Effector memory CD8-positive, alpha-beta T cell (primary cell): ENCODE measurements at regions not wholly inside any gene's neighbourhood (a gene's known extent, or its start where the extent isn't known, plus 50 kb on each side); places are given as distances from the start of the nearest gene placed in this dataset.

Experiments
- ATAC-seq: fragments of 150-1000 bp; cut with Tn5 transposase; replicated peaks from 2 replicates; pipeline ENCODE4 v1.10.0; 2021; ENCODE audit warnings: mild to moderate bottlenecking, moderate library complexity
- DNase-seq, 3 experiments: peaks; one replicate each; pipeline ENCODE4 v3.0.0; 2021
- H3K27ac Mint-ChIP-seq, 2 donors: one replicate each; pipeline ENCODE4 v1.8.0; 2022; ENCODE audit warnings: mild to moderate bottlenecking in 2 of 2, mixed read lengths in 2 of 2, moderate library complexity in 2 of 2
- H3K27me3 Mint-ChIP-seq, 2 donors: one replicate each; pipeline ENCODE4 v1.8.0; 2022; ENCODE audit warnings: mixed read lengths in 2 of 2
- H3K36me3 Mint-ChIP-seq: one replicate; pipeline ENCODE4 v1.8.0; 2022; ENCODE audit warnings: mild to moderate bottlenecking, moderate library complexity, mixed read lengths; ENCODE audit not compliant: insufficient read depth
- H3K4me1 Mint-ChIP-seq, 2 donors: one replicate each; pipeline ENCODE4 v1.8.0; 2022; ENCODE audit warnings: low read depth in 2 of 2, mixed read lengths in 2 of 2
- H3K4me3 Mint-ChIP-seq, 2 donors: one replicate each; pipeline ENCODE4 v1.8.0; 2022; ENCODE audit warnings: mild to moderate bottlenecking in 2 of 2, mixed read lengths in 2 of 2, moderate library complexity in 2 of 2
- H3K9me3 Mint-ChIP-seq, 2 donors: one replicate each; pipeline ENCODE4 v1.8.0; 2022; ENCODE audit warnings: mixed read lengths in 2 of 2

DNA sequence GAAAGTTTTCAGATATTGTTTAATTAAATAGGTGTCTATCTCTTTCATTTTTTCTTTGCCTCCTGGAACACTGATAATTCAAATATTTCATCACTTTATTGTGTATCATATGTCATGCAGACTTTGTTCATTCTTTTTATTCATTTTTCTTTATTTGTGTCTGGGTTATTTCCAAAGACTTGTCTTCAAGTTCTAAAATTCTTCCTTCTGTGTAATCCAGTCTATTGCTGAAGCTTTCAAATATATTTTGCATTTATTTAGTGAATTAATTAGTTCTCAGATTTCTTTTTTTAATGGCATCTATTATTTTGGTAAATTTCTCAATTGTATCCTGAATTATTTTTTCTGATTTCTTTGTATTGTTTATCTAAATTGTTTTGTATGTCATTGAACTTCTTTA is 70.1 kb downstream of the ZNF330 start:
- ATAC-seq, result no peak
- no peaks in the 10 kb centered on the region for H3K36me3 Mint-ChIP-seq
- no peak for DNase-seq
- H3K27me3 Mint-ChIP-seq, result peaks cover 29 to 30% of the 10 kb centered on the region in 2 donors
- no peaks in the 10 kb centered on the region for H3K4me1 Mint-ChIP-seq
- H3K27ac Mint-ChIP-seq, result no peak overlapping the region
- H3K4me3 Mint-ChIP-seq, result no peak overlapping the region
- H3K9me3 Mint-ChIP-seq, result peaks cover 7 to 11% of the 10 kb centered on the region in 2 donors

DNA sequence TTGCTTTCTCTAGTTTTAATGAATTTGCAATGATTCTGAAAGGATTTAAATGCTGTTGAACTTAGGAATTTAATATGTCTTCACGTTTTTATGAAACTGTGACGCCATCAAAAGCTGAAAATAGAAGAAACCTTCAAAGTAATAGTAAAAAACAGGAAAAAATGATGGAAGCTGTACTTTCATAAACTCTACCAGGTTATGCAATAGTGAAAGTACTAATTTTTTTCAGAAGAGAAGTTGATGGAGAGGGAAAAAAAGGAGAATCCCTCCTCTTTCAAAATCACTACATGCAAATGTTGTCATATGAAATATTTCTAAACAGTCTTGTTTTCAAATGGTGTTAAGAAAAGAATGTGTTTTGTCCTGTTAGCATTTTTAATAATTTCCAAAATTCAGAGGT is 73.6 kb downstream of the ZNF330 start:
- Mint-ChIP-seq H3K4me1 (no peaks in the 10 kb centered on the region), H3K36me3 (no peaks in the 10 kb centered on the region), H3K27ac (no peak overlapping the region), H3K27me3 (peaks cover 16% of the 10 kb centered on the region in 2 donors), H3K9me3 (peaks cover 7 to 11% of the 10 kb centered on the region in 2 donors), H3K4me3 (no peak overlapping the region)
- ATAC-seq (no peak), DNase-seq (no peak)

GRCh38 chr4:141301216-141301615 is 80.5 kb downstream of the ZNF330 start:
- no peak for ATAC-seq
- Mint-ChIP-seq H3K4me1 (no peaks in the 10 kb centered on the region), H3K9me3 (no peaks in the 10 kb centered on the region), H3K36me3 (no peaks in the 10 kb centered on the region), H3K27me3 (peaks cover 0 to 11% of the 10 kb centered on the region in 2 donors), H3K27ac (no peak overlapping the region), H3K4me3 (no peak overlapping the region)
- DNase-seq, result no peak

DNA sequence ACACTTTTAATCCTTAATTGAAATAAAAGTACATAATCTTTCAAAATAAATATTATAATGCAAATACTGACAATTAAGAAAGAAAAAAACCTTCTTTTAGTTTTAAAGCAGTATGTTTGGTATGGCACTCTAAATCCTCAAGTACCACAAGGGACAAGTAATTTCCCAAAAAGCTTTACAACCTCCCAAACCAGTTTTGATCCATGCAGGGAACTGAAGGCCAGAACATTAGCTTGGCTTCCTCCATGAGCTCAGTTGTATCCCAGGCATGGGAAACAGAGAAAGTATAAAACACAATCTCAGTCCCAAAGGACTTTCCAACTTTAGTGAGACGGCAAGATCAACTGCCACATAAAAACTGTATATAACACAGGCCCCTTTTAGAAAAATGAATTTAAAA is 82.2 kb downstream of the ZNF330 start:
- no peak overlapping the region for H3K27ac Mint-ChIP-seq
- peaks cover 0 to 11% of the 10 kb centered on the region in 2 donors for H3K27me3 Mint-ChIP-seq

DNA sequence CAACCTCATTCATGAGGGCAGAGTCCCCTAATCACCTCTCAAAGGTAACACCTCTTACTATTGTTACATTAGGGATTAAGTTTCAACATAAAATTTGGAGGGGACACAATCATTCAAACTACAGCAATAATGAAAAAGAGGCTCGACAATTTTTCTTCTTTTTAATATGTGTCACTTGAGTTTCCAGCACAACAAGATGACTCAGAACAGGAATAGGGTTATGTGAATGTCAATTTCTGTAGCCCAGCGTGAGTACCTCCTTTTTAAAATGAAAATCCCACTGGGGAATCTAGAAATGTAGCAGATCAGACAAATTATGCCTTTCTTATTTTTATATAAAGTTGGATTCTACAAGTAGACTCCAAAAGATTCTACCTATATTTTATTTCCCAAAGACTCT is 83.7 kb downstream of the ZNF330 start:
- no peak overlapping the region for H3K27ac Mint-ChIP-seq
- no peak for DNase-seq
- H3K27me3 Mint-ChIP-seq, result peaks cover 0 to 11% of the 10 kb centered on the region in 2 donors
- peaks cover 7 to 10% of the 10 kb centered on the region in 2 donors for H3K4me1 Mint-ChIP-seq
- H3K9me3 Mint-ChIP-seq, result no peaks in the 10 kb centered on the region
- H3K36me3 Mint-ChIP-seq, result peaks cover 4% of the 10 kb centered on the region
- no peak for ATAC-seq
- H3K4me3 Mint-ChIP-seq, result no peak overlapping the region

More for the DNA sequence above, 82.2 kb downstream of the ZNF330 start:
- peaks cover 4% of the 10 kb centered on the region for H3K36me3 Mint-ChIP-seq
- DNase-seq (no peak), ATAC-seq (no peak)
- H3K4me1 Mint-ChIP-seq, result peaks cover 7 to 8% of the 10 kb centered on the region in 2 donors
- H3K4me3 Mint-ChIP-seq, result no peak overlapping the region
- no peaks in the 10 kb centered on the region for H3K9me3 Mint-ChIP-seq

GRCh38 chr4:141306331-141306730 is 85.6 kb downstream of the ZNF330 start:
- Mint-ChIP-seq H3K27ac (no peak overlapping the region), H3K9me3 (no peaks in the 10 kb centered on the region), H3K27me3 (peaks cover 0 to 5% of the 10 kb centered on the region in 2 donors), H3K4me3 (no peak overlapping the region), H3K36me3 (peaks cover 4% of the 10 kb centered on the region), H3K4me1 (peaks cover 7 to 10% of the 10 kb centered on the region in 2 donors)
- peak; percentile 7 for ATAC-seq
- DNase-seq, result no peak

DNA sequence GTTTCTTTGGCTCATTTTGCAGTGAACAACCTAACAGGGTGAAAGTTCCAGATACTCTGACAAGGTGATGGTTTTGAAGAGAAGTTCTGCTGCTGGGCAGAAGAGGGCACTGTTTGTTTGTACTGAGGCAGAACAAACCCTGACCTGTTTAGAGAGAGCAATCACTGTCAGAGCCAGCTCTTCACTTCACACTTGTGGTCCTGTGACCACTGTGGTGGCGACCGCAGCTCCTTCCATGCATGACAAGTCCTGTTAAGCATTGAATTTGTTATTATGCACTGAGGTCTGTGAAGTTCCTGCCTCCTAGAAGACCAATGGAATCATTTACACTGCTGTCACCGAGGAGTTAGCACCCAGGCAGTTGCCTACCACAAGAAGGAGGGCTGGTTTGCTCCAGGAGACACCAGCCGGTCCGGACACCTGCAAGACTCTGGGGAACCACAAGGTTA is 86.6 kb downstream of the ZNF330 start:
- Mint-ChIP-seq H3K36me3 (peaks cover 4% of the 10 kb centered on the region), H3K27ac (peak overlapping the region in 1 of 2 donors; percentile 49), H3K4me1 (peaks cover 7 to 10% of the 10 kb centered on the region in 2 donors), H3K27me3 (peaks cover 0 to 5% of the 10 kb centered on the region in 2 donors), H3K9me3 (no peaks in the 10 kb centered on the region), H3K4me3 (peak overlapping the region in 1 of 2 donors; percentile 38)
- DNase-seq, result peak; percentile 60 to 71 (median 71)
- peak; percentile 98 for ATAC-seq

DNA sequence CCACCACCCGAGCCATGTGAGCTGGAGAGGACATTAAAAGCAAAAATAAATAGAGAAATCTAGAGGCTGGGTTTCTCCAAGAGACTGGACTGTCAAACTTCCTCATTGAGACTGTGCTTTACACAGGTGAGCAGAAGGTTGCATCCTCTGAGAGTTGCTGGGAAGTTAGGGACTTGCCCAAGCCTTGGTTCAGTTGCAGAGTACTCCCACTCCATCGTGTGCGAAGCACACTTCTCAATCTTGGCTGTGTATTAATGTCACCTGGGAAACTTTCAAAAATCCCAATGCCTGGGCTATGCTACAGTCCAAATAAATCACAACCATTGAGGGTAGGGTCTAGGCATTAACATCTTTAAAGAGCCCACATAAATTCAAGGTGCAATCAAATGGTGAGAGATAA is 89.2 kb downstream of the ZNF330 start:
- H3K36me3 Mint-ChIP-seq, result peaks cover 4% of the 10 kb centered on the region
- no peaks in the 10 kb centered on the region for H3K9me3 Mint-ChIP-seq
- no peaks in the 10 kb centered on the region for H3K27me3 Mint-ChIP-seq
- H3K4me3 Mint-ChIP-seq, result no peak overlapping the region
- H3K4me1 Mint-ChIP-seq, result peaks cover 7 to 10% of the 10 kb centered on the region in 2 donors
- ATAC-seq (no peak), DNase-seq (no peak)
- H3K27ac Mint-ChIP-seq, result no peak overlapping the region

- H3K36me3 Mint-ChIP-seq, result peaks cover 4% of the 10 kb centered on the region
- peaks cover 0 to 2% of the 10 kb centered on the region in 2 donors for H3K27me3 Mint-ChIP-seq
- peaks cover 7 to 10% of the 10 kb centered on the region in 2 donors for H3K4me1 Mint-ChIP-seq
- DNase-seq, result no peak
- H3K9me3 Mint-ChIP-seq, result no peaks in the 10 kb centered on the region
- no peak overlapping the region for H3K4me3 Mint-ChIP-seq
- H3K27ac Mint-ChIP-seq, result no peak overlapping the region
- ATAC-seq, result no peak
Observed at GRCh38 chr4:141311246-141312204, 90.8 kb downstream of the ZNF330 start.

DNA sequence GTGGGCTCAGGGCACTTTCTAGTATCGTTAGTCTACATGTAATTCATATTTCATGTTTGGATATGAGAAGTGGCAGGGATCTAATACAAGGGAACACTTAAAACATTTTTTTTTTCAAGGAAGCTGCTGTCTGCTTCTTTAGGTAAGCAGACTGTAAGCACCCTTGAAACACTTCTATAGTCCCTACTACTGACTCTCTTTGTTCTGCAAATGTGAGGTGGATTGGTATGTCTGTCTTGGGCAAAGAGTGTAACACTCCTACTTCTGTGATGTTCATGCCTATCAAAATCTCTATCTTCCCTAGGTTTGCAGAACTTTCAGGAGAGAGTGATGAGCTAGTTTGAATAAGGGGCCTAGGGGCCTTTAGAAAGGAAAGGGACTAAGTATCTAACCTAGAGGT is 93.9 kb downstream of the ZNF330 start:
- Mint-ChIP-seq H3K36me3 (no peaks in the 10 kb centered on the region), H3K27me3 (peaks cover 13 to 17% of the 10 kb centered on the region in 2 donors), H3K4me3 (no peak overlapping the region), H3K9me3 (no peaks in the 10 kb centered on the region), H3K4me1 (no peaks in the 10 kb centered on the region), H3K27ac (no peak overlapping the region)
- DNase-seq (no peak), ATAC-seq (no peak)

DNA sequence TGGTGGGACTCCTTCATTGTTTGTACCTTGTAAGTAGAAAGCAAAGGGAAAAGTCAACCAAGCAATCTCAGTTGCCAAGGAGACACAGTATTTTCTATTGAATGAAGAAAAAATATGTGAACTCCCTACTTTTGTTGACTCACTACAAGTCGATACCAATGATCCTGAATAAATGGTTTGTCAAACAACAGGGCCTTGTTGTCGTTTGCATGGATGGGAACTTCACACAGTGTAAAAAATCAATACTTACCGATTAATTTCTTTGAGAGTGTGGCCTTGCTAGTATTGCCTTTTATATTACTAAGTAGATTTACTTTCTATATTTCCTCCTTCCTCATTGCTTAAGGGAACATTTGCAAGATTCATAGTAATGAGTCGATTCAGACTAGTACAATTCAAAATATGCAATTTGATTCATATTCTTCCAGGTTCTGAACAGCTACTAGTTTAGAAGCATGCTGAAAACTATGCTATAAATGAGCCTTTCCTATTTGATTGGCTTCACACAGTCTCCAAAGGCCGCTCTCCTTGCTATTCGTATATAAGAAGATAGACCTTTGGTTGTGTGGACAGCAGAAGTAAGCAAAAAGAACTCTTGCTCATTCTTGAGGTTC is 108.0 kb downstream of the ZNF330 start:
- Mint-ChIP-seq H3K4me3 (no peak overlapping the region), H3K27ac (no peak overlapping the region), H3K4me1 (no peaks in the 10 kb centered on the region), H3K27me3 (peaks cover 41 to 51% of the 10 kb centered on the region in 2 donors), H3K9me3 (no peaks in the 10 kb centered on the region), H3K36me3 (no peaks in the 10 kb centered on the region)
- ATAC-seq, result no peak
- DNase-seq, result no peak

GRCh38 chr4:141329174-141329569 is 108.5 kb downstream of the ZNF330 start:
- Mint-ChIP-seq H3K27me3 (peaks cover 46% of the 10 kb centered on the region in 2 donors), H3K4me1 (no peaks in the 10 kb centered on the region), H3K4me3 (no peak overlapping the region), H3K27ac (no peak overlapping the region), H3K36me3 (no peaks in the 10 kb centered on the region), H3K9me3 (no peaks in the 10 kb centered on the region)
- ATAC-seq (peak; percentile 50), DNase-seq (no peak)

DNA sequence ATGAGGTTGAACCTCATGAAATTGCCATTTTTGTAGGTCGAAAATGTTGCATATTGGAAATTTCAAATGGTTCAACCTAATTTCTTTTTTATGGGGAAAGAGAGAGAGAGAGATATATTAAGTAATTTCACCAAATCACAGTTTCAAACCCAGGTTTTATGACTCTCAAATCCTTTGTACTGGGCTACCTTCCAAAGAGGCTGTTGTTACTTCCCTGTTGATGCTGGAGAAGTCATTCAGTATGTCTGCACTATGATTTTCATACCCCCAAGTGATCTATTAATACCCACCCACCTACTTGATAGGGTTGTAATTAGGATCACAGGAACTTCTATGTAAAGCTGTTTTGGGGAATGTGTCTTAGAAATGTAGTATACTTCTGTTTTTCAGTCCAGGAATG is 109.9 kb downstream of the ZNF330 start:
- Mint-ChIP-seq H3K9me3 (no peaks in the 10 kb centered on the region), H3K4me3 (no peak overlapping the region), H3K4me1 (no peaks in the 10 kb centered on the region), H3K27me3 (peaks cover 43 to 51% of the 10 kb centered on the region in 2 donors), H3K27ac (no peak overlapping the region), H3K36me3 (no peaks in the 10 kb centered on the region)
- ATAC-seq (no peak), DNase-seq (no peak)
